Right lobe of liver (tissue), 6 donors: ENCODE measurements at regions not wholly inside any gene's neighbourhood (a gene's known extent, or its start where the extent isn't known, plus 50 kb on each side); places are given as distances from the start of the nearest gene placed in this dataset.

Experiments
- ATAC-seq, 4 donors: fragments of 200-7000 bp; cut with Tn5 transposase; one replicate each; pipeline ENCODE4 v1.9.1; 2020; ENCODE audit warnings: mild to moderate bottlenecking in 4 of 4, moderate library complexity in 4 of 4
- DNase-seq, 3 donors: peaks; one replicate each; pipeline ENCODE4 v3.0.0-alpha.2; 2020
- H3K27ac ChIP-seq, 3 donors: fragments of 200-600 bp; one replicate each; pipeline ENCODE4 v1.8.0; 2022
- H3K27me3 ChIP-seq, 2 donors: fragments of 200-600 bp; one replicate each; pipeline ENCODE4 v1.8.0; 2022
- H3K36me3 ChIP-seq, 4 donors: fragments of 200-600 bp; sonication (generic) in 1 of 4; one replicate each; pipeline versions ENCODE4 v1.5.1 to v1.8.0; 2017 to 2022; ENCODE audit warnings: control low read depth in 1 of 4
- H3K4me1 ChIP-seq, 4 donors: fragments of 200-600 bp; sonication (generic) in 1 of 4; one replicate each; pipeline versions ENCODE4 v1.5.1 to v1.8.0; 2017 to 2022; ENCODE audit warnings: control low read depth in 1 of 4
- H3K4me3 ChIP-seq, 3 donors: fragments of 200-600 bp; one replicate each; pipeline ENCODE4 v1.8.0; 2022
- H3K9me3 ChIP-seq, 4 donors: fragments of 200-600 bp; sonication (generic) in 1 of 4; one replicate each; pipeline versions ENCODE4 v1.5.1 to v1.8.0; 2017 to 2022; ENCODE audit warnings: control low read depth in 1 of 4
- POLR2A ChIP-seq: fragments of 450-650 bp; IDR thresholded peaks from one replicate; pipeline ENCODE4 v1.6.1; 2017; ENCODE audit warnings: antibody characterized with exemption, mild to moderate bottlenecking
- WGBS: methylation state at CpG from one replicate; pipeline ENCODE4 v1.1.6; 2018; ENCODE audit warnings: low coverage, low lambda C conversion rate; ENCODE audit not compliant: insufficient coverage; ENCODE audit errors: missing lambda C conversion rate; 5-methylcytosine and 5-hydroxymethylcytosine counted together
- intact Hi-C, 2 donors: fragments of 100-400 bp; cut with DNase I; formaldehyde crosslinking; loops; one replicate each; pipeline versions ENCODE4 v1.11.2 to v1.14.1; 2022
- TF ChIP-seq, protein P1 (sequence below), 4 donors: fragments of 200-600 bp in 3 of 4; fragments of 450-650 bp in 1 of 4; IDR thresholded peaks; one replicate each; pipeline versions ENCODE4 v1.5.1 to v1.8.0; 2016 to 2022; ENCODE audit warnings: antibody characterized with exemption in 4 of 4, mild to moderate bottlenecking in 2 of 4
- donor health status: DM: no; HTN: yes; CAD: no.
- donor health status: DM: no; HTN: no; CAD: no.
- donor health status: DM: no; HTN: no; CAD: no.
- donor health status: DM: no; HTN: yes; CAD: no.
- donor health status: DM: no; HTN: yes; CAD: no.

DNA sequence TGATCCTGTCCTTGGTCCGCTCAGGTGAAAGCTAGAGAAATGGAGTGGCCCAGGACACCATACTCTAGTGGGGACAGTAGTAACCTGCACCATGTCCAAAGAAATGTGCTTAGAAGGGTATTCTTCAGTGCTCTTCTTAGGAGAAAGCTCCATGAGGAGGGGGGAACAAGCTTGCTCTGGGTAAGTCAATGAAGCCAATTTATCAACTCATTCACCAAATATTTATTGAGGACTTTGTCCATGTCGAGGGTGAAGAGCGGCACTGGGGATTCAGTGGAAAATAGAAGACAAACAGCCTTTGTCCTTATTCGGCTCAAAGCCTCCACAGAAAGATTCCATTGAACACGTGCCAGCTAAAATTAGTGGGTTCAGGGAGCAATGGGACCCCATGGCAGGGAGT, 677.8 kb downstream of the BCL11B start:
- TF ChIP-seq, protein P1, sequence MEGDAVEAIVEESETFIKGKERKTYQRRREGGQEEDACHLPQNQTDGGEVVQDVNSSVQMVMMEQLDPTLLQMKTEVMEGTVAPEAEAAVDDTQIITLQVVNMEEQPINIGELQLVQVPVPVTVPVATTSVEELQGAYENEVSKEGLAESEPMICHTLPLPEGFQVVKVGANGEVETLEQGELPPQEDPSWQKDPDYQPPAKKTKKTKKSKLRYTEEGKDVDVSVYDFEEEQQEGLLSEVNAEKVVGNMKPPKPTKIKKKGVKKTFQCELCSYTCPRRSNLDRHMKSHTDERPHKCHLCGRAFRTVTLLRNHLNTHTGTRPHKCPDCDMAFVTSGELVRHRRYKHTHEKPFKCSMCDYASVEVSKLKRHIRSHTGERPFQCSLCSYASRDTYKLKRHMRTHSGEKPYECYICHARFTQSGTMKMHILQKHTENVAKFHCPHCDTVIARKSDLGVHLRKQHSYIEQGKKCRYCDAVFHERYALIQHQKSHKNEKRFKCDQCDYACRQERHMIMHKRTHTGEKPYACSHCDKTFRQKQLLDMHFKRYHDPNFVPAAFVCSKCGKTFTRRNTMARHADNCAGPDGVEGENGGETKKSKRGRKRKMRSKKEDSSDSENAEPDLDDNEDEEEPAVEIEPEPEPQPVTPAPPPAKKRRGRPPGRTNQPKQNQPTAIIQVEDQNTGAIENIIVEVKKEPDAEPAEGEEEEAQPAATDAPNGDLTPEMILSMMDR (IDR thresholded peaks at IDR 0.05): no peak
- no peak for TF ChIP-seq POLR2A
- 53% methylated on average over 5 of the region's 5 CpGs for WGBS
- no peak for ATAC-seq
- Histone ChIP-seq H3K9me3 (no peaks in the 10 kb centered on the region), H3K27me3 (no peaks in the 10 kb centered on the region), H3K4me3 (no peak overlapping the region), H3K4me1 (no peaks in the 10 kb centered on the region), H3K36me3 (no peaks in the 10 kb centered on the region), H3K27ac (no peak overlapping the region)
- intact Hi-C loops: no loop called here
- DNase-seq: no peak

DNA sequence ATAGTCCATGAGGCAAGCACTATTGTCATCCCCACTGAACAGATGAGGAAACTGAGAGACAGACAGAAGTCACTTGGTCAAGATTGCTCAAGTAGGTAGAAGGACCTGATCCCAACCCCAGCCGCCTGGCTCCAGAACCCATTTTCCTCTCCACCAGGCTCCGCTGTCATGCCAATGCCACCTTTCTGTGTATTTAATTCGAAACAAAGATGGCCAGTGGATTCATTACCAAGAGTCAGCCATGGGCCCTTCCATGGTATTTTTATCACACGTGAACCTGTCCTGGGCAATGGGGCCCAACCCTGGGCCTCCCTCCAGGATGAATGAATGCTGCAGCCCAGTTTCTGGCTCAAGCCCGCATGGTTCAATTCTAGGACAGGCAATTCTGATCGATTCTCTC, 673.4 kb downstream of the BCL11B start:
- TF ChIP-seq, protein P1 (IDR thresholded peaks at IDR 0.05): no peak
- TF ChIP-seq POLR2A: no peak
- no peak overlapping the region for H3K4me3 ChIP-seq
- WGBS: 70% methylated on average over 6 of the region's 6 CpGs
- H3K4me1 ChIP-seq: no peaks in the 10 kb centered on the region
- ATAC-seq (no peak), DNase-seq (no peak)
- H3K27ac ChIP-seq: no peak overlapping the region
- no peaks in the 10 kb centered on the region for H3K36me3 ChIP-seq
- intact Hi-C loops: no loop called here
- no peaks in the 10 kb centered on the region for H3K9me3 ChIP-seq
- H3K27me3 ChIP-seq: no peaks in the 10 kb centered on the region

DNA sequence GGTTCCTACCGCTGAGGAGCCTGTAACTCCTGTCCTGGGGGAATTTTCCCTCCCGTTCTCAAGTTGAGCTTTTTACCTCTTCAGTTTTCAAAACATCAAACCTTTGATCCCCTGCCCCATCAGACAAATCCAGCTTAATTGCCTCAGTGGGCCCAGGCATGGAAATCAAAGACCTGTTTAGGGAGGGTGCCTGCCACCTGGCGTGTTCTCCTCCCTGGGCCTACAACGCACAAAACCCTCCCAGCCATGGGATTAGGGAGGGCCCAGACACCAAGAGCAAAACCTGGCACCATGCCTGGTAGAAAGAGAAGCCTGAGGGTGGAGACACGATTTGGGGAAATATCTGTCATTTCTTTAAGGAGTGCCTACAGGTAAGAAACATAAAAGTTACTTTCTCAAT, 672.9 kb downstream of the BCL11B start:
- no peak for TF ChIP-seq POLR2A
- TF ChIP-seq, protein P1 (IDR thresholded peaks at IDR 0.05): no peak
- WGBS: 19% methylated on average over 4 of the region's 5 CpGs
- no peak overlapping the region for H3K4me3 ChIP-seq
- H3K36me3 ChIP-seq: no peaks in the 10 kb centered on the region
- ATAC-seq: no peak
- H3K9me3 ChIP-seq: no peaks in the 10 kb centered on the region
- H3K4me1 ChIP-seq: no peaks in the 10 kb centered on the region
- intact Hi-C loops: no loop called here
- DNase-seq: no peak
- no peaks in the 10 kb centered on the region for H3K27me3 ChIP-seq
- no peak overlapping the region for H3K27ac ChIP-seq

DNA sequence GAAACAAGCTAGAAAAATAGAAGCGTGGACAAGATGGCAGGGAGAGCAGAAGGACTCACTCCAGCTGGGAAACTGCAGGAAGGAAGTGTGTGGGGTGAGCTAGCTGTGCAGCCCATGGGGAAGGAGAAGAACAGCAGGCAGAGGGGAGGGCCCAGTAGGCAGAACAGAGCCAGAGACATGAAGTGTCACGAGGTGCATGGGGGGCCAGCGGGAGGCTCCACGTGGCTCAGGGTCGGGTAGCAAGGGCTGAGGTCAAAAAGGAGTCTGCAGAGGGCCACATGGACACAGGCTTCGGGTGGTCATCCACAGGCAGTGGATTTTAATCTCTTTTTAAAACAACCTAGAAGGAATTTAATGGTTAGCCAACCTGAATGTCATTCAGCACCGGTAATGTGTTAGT, 669.0 kb downstream of the BCL11B start:
- TF ChIP-seq, protein P1 (IDR thresholded peaks at IDR 0.05): no peak
- no peak for TF ChIP-seq POLR2A
- intact Hi-C loops: no loop called here
- no peak for DNase-seq

DNA sequence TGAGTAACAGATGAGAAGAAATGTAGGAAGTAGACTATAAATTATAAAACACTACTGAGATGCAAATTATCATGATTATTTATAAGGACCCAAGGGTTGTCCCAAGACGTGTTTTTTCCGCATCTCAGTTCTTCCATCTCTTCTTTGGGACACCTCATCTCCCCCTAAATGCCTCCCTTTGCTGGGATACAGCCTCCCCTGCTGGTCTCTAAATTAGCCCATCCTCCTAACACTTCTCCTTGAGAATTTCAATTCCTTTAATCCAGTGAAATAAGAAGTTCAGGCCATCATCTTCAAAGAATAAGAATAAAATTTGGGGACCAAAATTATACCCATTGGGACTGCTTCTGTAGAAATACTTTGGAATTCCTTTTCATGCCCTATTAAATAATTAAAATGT, 667.0 kb downstream of the BCL11B start:
- H3K36me3 ChIP-seq: no peaks in the 10 kb centered on the region
- no peaks in the 10 kb centered on the region for H3K9me3 ChIP-seq
- intact Hi-C loops: no loop called here
- no peak for DNase-seq
- WGBS: 60% methylated on average over 2 of the region's 2 CpGs
- no peak for ATAC-seq
- H3K4me1 ChIP-seq: no peaks in the 10 kb centered on the region
- no peak for TF ChIP-seq POLR2A
- TF ChIP-seq, protein P1 (IDR thresholded peaks at IDR 0.05): no peak
- H3K27me3 ChIP-seq: no peaks in the 10 kb centered on the region
- no peak overlapping the region for H3K4me3 ChIP-seq
- no peak overlapping the region for H3K27ac ChIP-seq

More for the DNA sequence above, 669.0 kb downstream of the BCL11B start:
- no peaks in the 10 kb centered on the region for H3K36me3 ChIP-seq
- no peak for ATAC-seq
- H3K4me3 ChIP-seq: no peak overlapping the region
- no peaks in the 10 kb centered on the region for H3K9me3 ChIP-seq
- H3K4me1 ChIP-seq: no peaks in the 10 kb centered on the region
- WGBS: 38% methylated on average over 6 of the region's 7 CpGs
- H3K27me3 ChIP-seq: no peaks in the 10 kb centered on the region
- H3K27ac ChIP-seq: no peak overlapping the region
